ENCODE measurements at regions not wholly inside any gene's neighbourhood (a gene's known extent, or its start where the extent isn't known, plus 50 kb on each side); places are given as distances from the start of the nearest gene placed in this dataset.

DNA sequence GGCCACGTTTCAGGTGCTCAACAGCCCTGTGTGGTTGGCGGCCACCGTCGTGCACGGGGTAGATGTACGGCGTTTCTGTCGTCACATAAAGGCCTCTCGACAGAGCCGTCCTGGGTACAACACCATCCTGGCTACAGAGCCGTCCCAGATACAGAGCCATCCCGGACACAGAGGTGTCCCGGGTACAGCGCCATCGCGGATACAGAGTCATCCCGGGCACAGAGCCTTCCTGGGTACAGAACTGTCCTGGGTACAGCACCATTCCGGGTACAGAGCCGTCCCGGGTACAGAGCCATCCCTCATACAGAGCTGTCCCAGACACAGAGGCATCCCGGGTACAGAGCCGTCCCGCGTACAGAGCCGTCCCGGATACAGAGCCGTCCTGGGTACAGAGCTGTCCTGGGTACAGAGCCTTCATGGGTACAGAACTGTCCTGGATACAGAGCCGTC is 222.7 kb upstream of the SOX1 start:
- peaks cover 29% of the 10 kb centered on the region for H3K27me3 Mint-ChIP-seq (ENCODE audit: low read depth)
- intact Hi-C loops (cut with micrococcal nuclease) = no loop called here
- CTCF ChIA-PET = no interaction called here
- H3K4me1 Mint-ChIP-seq (ENCODE audit: low read depth) = no peaks in the 10 kb centered on the region
- no peak for DNase-seq
- no peak overlapping the region for H3K27ac Mint-ChIP-seq
- H3K9me3 Mint-ChIP-seq = peaks cover 4% of the 10 kb centered on the region
- H3K4me3 Mint-ChIP-seq = no peak overlapping the region
- H3K36me3 Mint-ChIP-seq (ENCODE audit: low read depth) = no peaks in the 10 kb centered on the region

DNA sequence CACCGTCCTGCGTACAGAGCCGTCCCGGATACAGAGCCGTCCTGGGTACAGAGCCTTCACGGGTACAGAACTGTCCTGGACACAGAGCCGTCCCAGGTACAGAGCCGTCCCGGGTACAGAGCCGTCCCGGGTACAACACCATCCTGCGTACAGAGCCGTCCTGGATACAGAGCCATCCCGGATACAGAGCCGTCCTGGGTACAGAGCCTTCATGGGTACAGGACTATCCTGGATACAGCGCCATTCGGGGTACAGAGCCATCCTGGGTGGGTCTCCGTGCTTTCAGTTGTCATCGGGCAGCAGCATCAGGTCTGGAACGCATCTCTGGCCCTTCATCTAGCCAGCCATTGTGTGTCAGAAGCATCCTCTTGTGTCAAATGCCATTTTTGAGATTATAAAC is 222.3 kb upstream of the SOX1 start:
- H3K27me3 Mint-ChIP-seq (ENCODE audit: low read depth) = peaks cover 29% of the 10 kb centered on the region
- H3K4me1 Mint-ChIP-seq (ENCODE audit: low read depth) = no peaks in the 10 kb centered on the region
- no peak for DNase-seq
- no peak overlapping the region for H3K27ac Mint-ChIP-seq
- CTCF ChIA-PET = no interaction called here
- no peaks in the 10 kb centered on the region for H3K36me3 Mint-ChIP-seq (ENCODE audit: low read depth)
- H3K4me3 Mint-ChIP-seq = no peak overlapping the region
- intact Hi-C loops (cut with micrococcal nuclease) = no loop called here
- peaks cover 4% of the 10 kb centered on the region for H3K9me3 Mint-ChIP-seq

DNA sequence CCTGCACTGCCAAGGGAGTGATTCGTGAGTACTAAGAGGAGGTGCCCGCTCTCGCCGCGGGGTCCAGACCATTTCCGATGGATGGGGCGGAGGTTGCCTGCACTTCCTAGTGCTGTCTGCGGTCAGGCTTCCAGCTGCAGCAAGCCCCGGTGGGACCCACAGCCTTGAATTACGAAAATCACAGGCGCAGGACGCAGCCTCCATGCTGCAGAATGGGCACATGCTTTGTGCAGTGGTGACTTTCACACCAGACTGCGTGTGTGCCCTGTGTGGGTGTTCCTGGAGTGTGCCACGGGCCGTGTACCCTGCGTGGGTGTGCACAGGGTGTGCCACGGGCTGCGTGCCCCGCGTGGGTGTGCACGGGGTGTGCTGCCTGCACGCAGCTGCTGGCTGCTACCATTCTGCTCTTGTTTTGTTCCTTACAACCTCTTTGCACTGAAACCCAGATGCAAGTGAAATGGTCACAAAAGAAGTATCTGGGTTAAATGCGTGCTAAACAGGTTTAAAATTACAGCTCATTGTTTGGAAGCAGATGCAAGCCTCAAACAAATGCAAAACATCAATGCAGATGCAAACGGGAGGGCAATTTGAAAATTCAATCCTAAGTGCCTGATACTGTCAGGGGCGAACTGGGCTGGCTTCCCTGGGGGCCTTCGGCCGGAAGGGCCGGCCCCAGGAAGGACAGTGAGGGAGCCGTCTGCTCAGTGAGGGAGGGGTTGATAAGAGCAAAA is 221.2 kb upstream of the SOX1 start:
- no peak for DNase-seq
- Mint-ChIP-seq H3K36me3 (ENCODE audit: low read depth) (no peaks in the 10 kb centered on the region), H3K4me1 (ENCODE audit: low read depth) (no peaks in the 10 kb centered on the region), H3K9me3 (peaks cover 4% of the 10 kb centered on the region), H3K4me3 (no peak overlapping the region), H3K27me3 (ENCODE audit: low read depth) (peaks cover 29% of the 10 kb centered on the region), H3K27ac (no peak overlapping the region)
- intact Hi-C loops (cut with micrococcal nuclease) = no loop called here
- CTCF ChIA-PET = no interaction called here

- H3K27ac Mint-ChIP-seq = no peak overlapping the region
- CTCF ChIA-PET = no interaction called here
- intact Hi-C loops (cut with micrococcal nuclease) = no loop called here
- no peaks in the 10 kb centered on the region for H3K36me3 Mint-ChIP-seq (ENCODE audit: low read depth)
- H3K4me1 Mint-ChIP-seq (ENCODE audit: low read depth) = no peaks in the 10 kb centered on the region
- peaks cover 4% of the 10 kb centered on the region for H3K9me3 Mint-ChIP-seq
- no peak overlapping the region for H3K4me3 Mint-ChIP-seq
- peaks cover 33% of the 10 kb centered on the region for H3K27me3 Mint-ChIP-seq (ENCODE audit: low read depth)
- no peak for DNase-seq
Observed at GRCh38 chr13:111846391-111847159, 220.4 kb upstream of the SOX1 start.

DNA sequence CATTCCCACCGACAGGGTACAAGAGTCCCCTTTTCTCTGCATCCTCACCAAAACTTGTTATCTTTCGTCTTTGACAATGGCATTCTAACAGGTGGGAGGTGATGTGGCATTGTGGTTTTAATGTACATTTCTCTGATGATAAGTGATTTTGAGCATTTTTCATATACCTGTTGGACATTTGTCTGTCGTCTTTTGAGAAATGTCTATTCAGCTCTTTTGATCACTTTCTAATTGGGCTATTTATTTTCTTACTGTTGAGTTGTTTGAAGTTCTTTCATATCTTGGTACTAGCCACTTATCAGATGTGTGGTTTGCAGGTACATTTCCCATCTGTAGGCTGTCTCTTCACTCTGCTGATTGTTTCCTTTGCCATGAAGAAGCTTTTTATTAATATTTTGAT is 219.0 kb upstream of the SOX1 start:
- CTCF ChIA-PET = no interaction called here
- intact Hi-C loops (cut with micrococcal nuclease) = no loop called here
- H3K4me3 Mint-ChIP-seq = no peak overlapping the region
- H3K27me3 Mint-ChIP-seq (ENCODE audit: low read depth) = peaks cover 33% of the 10 kb centered on the region
- H3K27ac Mint-ChIP-seq = no peak overlapping the region
- no peaks in the 10 kb centered on the region for H3K4me1 Mint-ChIP-seq (ENCODE audit: low read depth)
- no peaks in the 10 kb centered on the region for H3K36me3 Mint-ChIP-seq (ENCODE audit: low read depth)
- peaks cover 4% of the 10 kb centered on the region for H3K9me3 Mint-ChIP-seq
- no peak for DNase-seq

- no peak overlapping the region for H3K27ac Mint-ChIP-seq
- intact Hi-C loops (cut with micrococcal nuclease) = no loop called here
- H3K4me1 Mint-ChIP-seq (ENCODE audit: low read depth) = no peaks in the 10 kb centered on the region
- no peaks in the 10 kb centered on the region for H3K36me3 Mint-ChIP-seq (ENCODE audit: low read depth)
- H3K4me3 Mint-ChIP-seq = no peak overlapping the region
- DNase-seq = no peak
- CTCF ChIA-PET = no interaction called here
- H3K9me3 Mint-ChIP-seq = peaks cover 2% of the 10 kb centered on the region
- H3K27me3 Mint-ChIP-seq (ENCODE audit: low read depth) = peaks cover 30% of the 10 kb centered on the region
Observed at GRCh38 chr13:111850458-111850857, 216.5 kb upstream of the SOX1 start.

GRCh38 chr13:111850976-111851375 is 216.0 kb upstream of the SOX1 start:
- no peaks in the 10 kb centered on the region for H3K36me3 Mint-ChIP-seq (ENCODE audit: low read depth)
- H3K4me3 Mint-ChIP-seq = no peak overlapping the region
- H3K4me1 Mint-ChIP-seq (ENCODE audit: low read depth) = no peaks in the 10 kb centered on the region
- no peak overlapping the region for H3K27ac Mint-ChIP-seq
- H3K27me3 Mint-ChIP-seq (ENCODE audit: low read depth) = peaks cover 25% of the 10 kb centered on the region
- peaks cover 2% of the 10 kb centered on the region for H3K9me3 Mint-ChIP-seq
- DNase-seq = no peak
- CTCF ChIA-PET = no interaction called here
- intact Hi-C loops (cut with micrococcal nuclease) = no loop called here

GRCh38 chr13:111852725-111853518 is 214.0 kb upstream of the SOX1 start:
- DNase-seq = no peak
- no peaks in the 10 kb centered on the region for H3K36me3 Mint-ChIP-seq (ENCODE audit: low read depth)
- no peak overlapping the region for H3K4me3 Mint-ChIP-seq
- CTCF ChIA-PET = interaction anchor here (0.6 kb wide), 1 partner anchor 210 kb away, joined by 4 read pairs; no protein-coding TSS in a partner anchor
- no peak overlapping the region for H3K27ac Mint-ChIP-seq
- H3K4me1 Mint-ChIP-seq (ENCODE audit: low read depth) = no peaks in the 10 kb centered on the region
- H3K9me3 Mint-ChIP-seq = peaks cover 2% of the 10 kb centered on the region
- H3K27me3 Mint-ChIP-seq (ENCODE audit: low read depth) = peaks cover 14% of the 10 kb centered on the region
- intact Hi-C loops (cut with micrococcal nuclease) = no loop called here

DNA sequence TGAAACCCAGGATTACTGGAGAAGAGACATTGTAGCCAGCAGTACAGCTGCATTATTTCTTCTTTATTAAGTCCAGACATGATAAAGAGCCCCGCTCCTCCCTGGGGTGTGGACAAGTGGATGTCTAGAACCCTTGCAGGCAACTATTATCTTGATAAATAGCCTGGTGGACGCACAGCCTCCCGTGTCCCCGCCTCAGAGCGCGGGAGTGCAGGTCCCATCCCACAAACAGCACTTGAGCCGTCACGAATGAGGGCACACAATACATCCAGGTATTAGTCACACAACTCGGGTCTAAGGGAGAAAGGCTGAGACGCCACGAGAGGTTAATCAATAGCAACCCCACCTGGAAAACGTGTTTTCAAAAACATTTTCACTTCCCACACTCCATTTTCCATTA is 213.2 kb upstream of the SOX1 start:
- no peak overlapping the region for H3K4me3 Mint-ChIP-seq
- CTCF ChIA-PET = no interaction called here
- no peaks in the 10 kb centered on the region for H3K9me3 Mint-ChIP-seq
- DNase-seq = no peak
- intact Hi-C loops (cut with micrococcal nuclease) = no loop called here
- H3K36me3 Mint-ChIP-seq (ENCODE audit: low read depth) = no peaks in the 10 kb centered on the region
- no peaks in the 10 kb centered on the region for H3K4me1 Mint-ChIP-seq (ENCODE audit: low read depth)
- H3K27me3 Mint-ChIP-seq (ENCODE audit: low read depth) = peaks cover 7% of the 10 kb centered on the region
- no peak overlapping the region for H3K27ac Mint-ChIP-seq

DNA sequence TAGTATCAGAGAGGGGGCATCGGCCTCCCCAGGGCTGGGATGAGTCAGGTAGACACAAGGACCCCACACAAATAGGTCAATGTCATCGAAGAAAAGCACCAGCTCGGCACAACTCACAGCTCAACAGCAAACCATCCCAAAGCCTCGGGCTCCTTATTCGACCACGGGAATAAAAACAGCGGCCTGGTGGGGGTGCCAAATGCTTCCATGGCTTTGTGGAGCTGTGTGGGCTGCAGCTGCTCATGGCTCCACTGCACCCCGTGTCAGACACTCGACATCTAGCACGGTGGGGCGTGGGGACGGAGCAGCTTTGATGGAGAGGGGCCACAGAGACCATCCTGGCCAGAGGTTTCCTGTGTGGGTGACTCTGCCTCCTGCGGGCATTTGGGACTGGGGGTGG is 212.5 kb upstream of the SOX1 start:
- Mint-ChIP-seq H3K27me3 (ENCODE audit: low read depth) (peaks cover 7% of the 10 kb centered on the region), H3K4me3 (no peak overlapping the region), H3K9me3 (no peaks in the 10 kb centered on the region), H3K4me1 (ENCODE audit: low read depth) (no peaks in the 10 kb centered on the region), H3K27ac (no peak overlapping the region), H3K36me3 (ENCODE audit: low read depth) (no peaks in the 10 kb centered on the region)
- CTCF ChIA-PET = no interaction called here
- intact Hi-C loops (cut with micrococcal nuclease) = no loop called here
- DNase-seq = no peak

DNA sequence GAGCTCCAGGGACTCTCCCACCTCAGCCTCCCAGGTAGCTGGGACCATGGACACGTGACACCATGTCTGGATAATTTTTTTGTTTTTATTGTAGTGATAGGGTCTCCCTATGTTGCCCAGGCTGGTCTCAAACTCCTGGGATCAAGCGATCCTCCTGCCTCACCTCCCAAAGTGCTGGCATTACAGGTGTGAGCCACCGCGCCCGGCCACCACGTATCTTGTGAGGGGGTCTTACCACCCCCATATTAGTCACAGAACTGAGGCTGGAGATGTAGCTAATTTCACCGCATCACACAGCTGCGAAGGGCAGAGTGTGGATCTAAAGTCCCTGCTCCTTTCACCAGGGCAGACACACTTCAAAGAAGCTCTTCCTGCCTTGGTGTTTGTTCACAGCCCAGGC is 211.8 kb upstream of the SOX1 start:
- H3K4me1 Mint-ChIP-seq (ENCODE audit: low read depth) = no peaks in the 10 kb centered on the region
- CTCF ChIA-PET = no interaction called here

GRCh38 chr13:111855786-111856185 is 211.2 kb upstream of the SOX1 start:
- Mint-ChIP-seq H3K9me3 (no peaks in the 10 kb centered on the region), H3K36me3 (ENCODE audit: low read depth) (no peaks in the 10 kb centered on the region), H3K27me3 (ENCODE audit: low read depth) (peaks cover 7% of the 10 kb centered on the region), H3K4me1 (ENCODE audit: low read depth) (no peaks in the 10 kb centered on the region), H3K27ac (no peak overlapping the region), H3K4me3 (no peak overlapping the region)
- DNase-seq = no peak
- CTCF ChIA-PET = no interaction called here
- intact Hi-C loops (cut with micrococcal nuclease) = no loop called here

More for the DNA sequence above, 211.8 kb upstream of the SOX1 start:
- intact Hi-C loops (cut with micrococcal nuclease) = no loop called here
- H3K9me3 Mint-ChIP-seq = no peaks in the 10 kb centered on the region
- no peak for DNase-seq
- H3K4me3 Mint-ChIP-seq = no peak overlapping the region
- H3K36me3 Mint-ChIP-seq (ENCODE audit: low read depth) = no peaks in the 10 kb centered on the region
- peaks cover 7% of the 10 kb centered on the region for H3K27me3 Mint-ChIP-seq (ENCODE audit: low read depth)
- no peak overlapping the region for H3K27ac Mint-ChIP-seq
